ENCODE measurements at regions not wholly inside any gene's neighbourhood (a gene's known extent, or its start where the extent isn't known, plus 50 kb on each side); places are given as distances from the start of the nearest gene placed in this dataset.

GRCh38 chr2:16329421-16329820 is 336.2 kb downstream of the CYRIA start:
- intact Hi-C loops (cut with DNase I) = no loop called here
- DNase-seq (ENCODE audit: low spot score) = no peak

- intact Hi-C loops (cut with DNase I) = no loop called here
- DNase-seq (ENCODE audit: low spot score) = no peak
These were observed 337.0 kb downstream of the CYRIA start for GRCh38 chr2:16328521-16329190.

- no peak for DNase-seq (ENCODE audit: low spot score)
- intact Hi-C loops (cut with DNase I) = no loop called here
These were observed 338.3 kb downstream of the CYRIA start for GRCh38 chr2:16327326-16327725.

- DNase-seq (ENCODE audit: low spot score) = no peak
- intact Hi-C loops (cut with DNase I) = no loop called here
These were observed 338.8 kb downstream of the CYRIA start for GRCh38 chr2:16326711-16327300.

GRCh38 chr2:16325976-16326510 is 339.6 kb downstream of the CYRIA start:
- intact Hi-C loops (cut with DNase I) = no loop called here

GRCh38 chr2:16325016-16325975 is 340.3 kb downstream of the CYRIA start:
- DNase-seq (ENCODE audit: low spot score) = no peak
- intact Hi-C loops (cut with DNase I) = no loop called here

More at GRCh38 chr2:16325976-16326510, 339.6 kb downstream of the CYRIA start:
- no peak for DNase-seq (ENCODE audit: low spot score)

- intact Hi-C loops (cut with DNase I) = no loop called here
- DNase-seq (ENCODE audit: low spot score) = no peak
These were observed 341.1 kb downstream of the CYRIA start for GRCh38 chr2:16324544-16324937.

GRCh38 chr2:16323551-16324543 is 341.8 kb downstream of the CYRIA start:
- intact Hi-C loops (cut with DNase I) = no loop called here
- no peak for DNase-seq (ENCODE audit: low spot score)

GRCh38 chr2:16323126-16323520 is 342.5 kb downstream of the CYRIA start:
- intact Hi-C loops (cut with DNase I) = no loop called here
- DNase-seq (ENCODE audit: low spot score) = no peak

GRCh38 chr2:16322308-16323125 is 343.1 kb downstream of the CYRIA start:
- no peak for DNase-seq (ENCODE audit: low spot score)
- intact Hi-C loops (cut with DNase I) = no loop called here

GRCh38 chr2:16321872-16322271 is 343.8 kb downstream of the CYRIA start:
- DNase-seq (ENCODE audit: low spot score) = no peak
- intact Hi-C loops (cut with DNase I) = no loop called here

GRCh38 chr2:16321256-16321655 is 344.4 kb downstream of the CYRIA start:
- intact Hi-C loops (cut with DNase I) = no loop called here
- no peak for DNase-seq (ENCODE audit: low spot score)

- DNase-seq (ENCODE audit: low spot score) = no peak
- intact Hi-C loops (cut with DNase I) = no loop called here
These were observed 344.9 kb downstream of the CYRIA start for GRCh38 chr2:16320716-16321115.

GRCh38 chr2:16319551-16320121 is 346.0 kb downstream of the CYRIA start:
- no peak for DNase-seq (ENCODE audit: low spot score)
- intact Hi-C loops (cut with DNase I) = no loop called here

- intact Hi-C loops (cut with DNase I) = no loop called here
These were observed 347.0 kb downstream of the CYRIA start for GRCh38 chr2:16318474-16319195.

GRCh38 chr2:16318051-16318450 is 347.6 kb downstream of the CYRIA start:
- intact Hi-C loops (cut with DNase I) = no loop called here
- DNase-seq (ENCODE audit: low spot score) = no peak

More at GRCh38 chr2:16318474-16319195, 347.0 kb downstream of the CYRIA start:
- DNase-seq (ENCODE audit: low spot score) = no peak

GRCh38 chr2:16317211-16317830 is 348.3 kb downstream of the CYRIA start:
- no peak for DNase-seq (ENCODE audit: low spot score)
- intact Hi-C loops (cut with DNase I) = no loop called here

All from cardiac septum (tissue), 1 donor.